DOHH2 (cell line): ENCODE measurements at regions not wholly inside any gene's neighbourhood (a gene's known extent, or its start where the extent isn't known, plus 50 kb on each side); places are given as distances from the start of the nearest gene placed in this dataset.

ENCODE experiments used
- H3F3A ChIP-seq: fragments of 200-600 bp; sonication (generic), shearing (Covaris generic); 2 replicates; pipeline ENCODE4 v1.6.0; 2016; ENCODE audit warnings: antibody characterized with exemption, mild to moderate bottlenecking; ENCODE audit not compliant: control insufficient read depth, insufficient read depth
- H3K27ac ChIP-seq: fragments of 200-600 bp; sonication (generic); 2 replicates; pipeline ENCODE4 v1.5.1; 2014; ENCODE audit warnings: low read depth, mild to moderate bottlenecking, low read length, moderate library complexity
- H3K27me3 ChIP-seq: fragments of 200-600 bp; sonication (generic); 2 replicates; pipeline ENCODE4 v1.6.1; 2014; ENCODE audit warnings: mild to moderate bottlenecking, low read length, mixed read lengths; ENCODE audit not compliant: control insufficient read depth
- H3K36me3 ChIP-seq: fragments of 200-600 bp; sonication (generic); 2 replicates; pipeline ENCODE4 v1.6.1; 2014; ENCODE audit warnings: mild to moderate bottlenecking, low read length, moderate library complexity, mixed read lengths; ENCODE audit not compliant: control insufficient read depth
- H3K4me1 ChIP-seq: fragments of 200-600 bp; sonication (generic); 2 replicates; pipeline ENCODE4 v1.6.1; 2014; ENCODE audit warnings: mild to moderate bottlenecking, low read length, mixed read lengths; ENCODE audit not compliant: control insufficient read depth
- H3K4me2 ChIP-seq: fragments of 200-600 bp; sonication (generic); 2 replicates; pipeline ENCODE4 v1.6.0; 2014; ENCODE audit warnings: mild to moderate bottlenecking, low read length, moderate library complexity
- H3K4me3 ChIP-seq: fragments of 200-600 bp; sonication (generic); 2 replicates; pipeline ENCODE4 v1.5.1; 2014; ENCODE audit warnings: mild to moderate bottlenecking, low read length, mixed read lengths
- H3K79me2 ChIP-seq: fragments of 200-600 bp; sonication (generic); 2 replicates; pipeline ENCODE4 v1.6.1; 2014; ENCODE audit warnings: mild to moderate bottlenecking, low read length, mixed read lengths; ENCODE audit not compliant: control insufficient read depth
- H3K9me2 ChIP-seq: fragments of 200-600 bp; sonication (generic); replicated peaks from 2 replicates; pipeline ENCODE4 v1.6.1; 2014; ENCODE audit warnings: mild to moderate bottlenecking, low read length, mixed read lengths; ENCODE audit not compliant: control insufficient read depth
- H3K9me3 ChIP-seq: fragments of 200-600 bp; sonication (generic); 2 replicates; pipeline ENCODE4 v1.6.1; 2014; ENCODE audit warnings: antibody characterized with exemption, low read length, mixed read lengths; ENCODE audit not compliant: control insufficient read depth, insufficient read depth
- H4K20me1 ChIP-seq: fragments of 200-600 bp; sonication (generic); 2 replicates; pipeline ENCODE4 v1.6.0; 2014; ENCODE audit warnings: low read depth, mild to moderate bottlenecking, antibody characterized with exemption, low read length, moderate library complexity; ENCODE audit not compliant: control insufficient read depth, insufficient read depth
- EZH2phosphoT487 ChIP-seq: fragments of 200-600 bp; sonication (generic); IDR thresholded peaks from 2 replicates; pipeline ENCODE4 v1.6.1; 2017; ENCODE audit warnings: borderline replicate concordance, mild to moderate bottlenecking, antibody characterized with exemption, low read length, moderate library complexity, mixed read lengths
- TF ChIP-seq, protein P1 (sequence below): fragments of 200-600 bp; sonication (generic); IDR thresholded peaks from one replicate; pipeline ENCODE4 v1.5.1; 2014; ENCODE audit warnings: antibody characterized with exemption, mild to moderate bottlenecking, low read depth, low read length; ENCODE audit not compliant: poor library complexity, severe bottlenecking

GRCh38 chr13:29948791-29949190 is 98.4 kb upstream of the UBL3 start:
- Histone ChIP-seq H3K9me3 (no peaks in the 10 kb centered on the region), H4K20me1 (no peaks in the 10 kb centered on the region), H3K4me2 (no peak overlapping the region), H3K27me3 (no peaks in the 10 kb centered on the region), H3K9me2 (no peaks in the 10 kb centered on the region), H3K4me1 (no peaks in the 10 kb centered on the region), H3K79me2 (no peaks in the 10 kb centered on the region), H3K27ac (no peak overlapping the region), H3F3A (no peaks in the 10 kb centered on the region), H3K4me3 (no peak overlapping the region), H3K36me3 (no peaks in the 10 kb centered on the region)
- TF ChIP-seq, protein P1, sequence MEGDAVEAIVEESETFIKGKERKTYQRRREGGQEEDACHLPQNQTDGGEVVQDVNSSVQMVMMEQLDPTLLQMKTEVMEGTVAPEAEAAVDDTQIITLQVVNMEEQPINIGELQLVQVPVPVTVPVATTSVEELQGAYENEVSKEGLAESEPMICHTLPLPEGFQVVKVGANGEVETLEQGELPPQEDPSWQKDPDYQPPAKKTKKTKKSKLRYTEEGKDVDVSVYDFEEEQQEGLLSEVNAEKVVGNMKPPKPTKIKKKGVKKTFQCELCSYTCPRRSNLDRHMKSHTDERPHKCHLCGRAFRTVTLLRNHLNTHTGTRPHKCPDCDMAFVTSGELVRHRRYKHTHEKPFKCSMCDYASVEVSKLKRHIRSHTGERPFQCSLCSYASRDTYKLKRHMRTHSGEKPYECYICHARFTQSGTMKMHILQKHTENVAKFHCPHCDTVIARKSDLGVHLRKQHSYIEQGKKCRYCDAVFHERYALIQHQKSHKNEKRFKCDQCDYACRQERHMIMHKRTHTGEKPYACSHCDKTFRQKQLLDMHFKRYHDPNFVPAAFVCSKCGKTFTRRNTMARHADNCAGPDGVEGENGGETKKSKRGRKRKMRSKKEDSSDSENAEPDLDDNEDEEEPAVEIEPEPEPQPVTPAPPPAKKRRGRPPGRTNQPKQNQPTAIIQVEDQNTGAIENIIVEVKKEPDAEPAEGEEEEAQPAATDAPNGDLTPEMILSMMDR: no peak
- no peak for TF ChIP-seq EZH2phosphoT487

GRCh38 chr13:29948244-29948643 is 97.8 kb upstream of the UBL3 start:
- no peaks in the 10 kb centered on the region for H3K36me3 ChIP-seq
- TF ChIP-seq, protein P1: no peak
- TF ChIP-seq EZH2phosphoT487: no peak
- no peaks in the 10 kb centered on the region for H3F3A ChIP-seq
- no peaks in the 10 kb centered on the region for H3K4me1 ChIP-seq
- no peak overlapping the region for H3K4me2 ChIP-seq
- H3K27ac ChIP-seq: no peak overlapping the region
- H3K79me2 ChIP-seq: no peaks in the 10 kb centered on the region
- H3K9me3 ChIP-seq: no peaks in the 10 kb centered on the region
- H4K20me1 ChIP-seq: no peaks in the 10 kb centered on the region
- H3K27me3 ChIP-seq: no peaks in the 10 kb centered on the region
- H3K9me2 ChIP-seq: no peaks in the 10 kb centered on the region
- no peak overlapping the region for H3K4me3 ChIP-seq

DNA sequence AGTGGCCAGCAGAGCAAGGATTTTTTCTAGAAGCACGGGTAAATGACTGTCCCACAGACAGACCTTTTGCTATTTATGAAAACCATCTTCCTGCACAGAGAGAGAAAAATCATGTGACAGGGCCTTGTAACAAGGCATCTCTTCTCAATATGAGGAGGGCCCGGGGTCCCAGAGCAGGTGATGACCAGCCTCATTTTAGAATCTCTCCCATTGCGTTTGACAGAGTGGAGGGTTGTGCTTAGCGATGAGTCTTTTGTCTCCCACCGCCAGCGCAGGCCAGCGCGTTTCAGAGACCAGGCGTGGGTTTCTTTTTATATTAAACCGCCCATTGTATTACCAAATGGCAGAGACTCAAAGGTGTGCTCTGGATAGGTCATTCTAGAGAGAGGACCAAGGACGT is 97.4 kb upstream of the UBL3 start:
- no peaks in the 10 kb centered on the region for H3K9me2 ChIP-seq
- no peak overlapping the region for H3K4me3 ChIP-seq
- TF ChIP-seq, protein P1: no peak
- TF ChIP-seq EZH2phosphoT487: no peak
- H4K20me1 ChIP-seq: no peaks in the 10 kb centered on the region
- no peak overlapping the region for H3K27ac ChIP-seq
- H3K9me3 ChIP-seq: no peaks in the 10 kb centered on the region
- no peaks in the 10 kb centered on the region for H3K27me3 ChIP-seq
- no peaks in the 10 kb centered on the region for H3K4me1 ChIP-seq
- H3K79me2 ChIP-seq: no peaks in the 10 kb centered on the region
- no peaks in the 10 kb centered on the region for H3F3A ChIP-seq
- no peaks in the 10 kb centered on the region for H3K36me3 ChIP-seq
- no peak overlapping the region for H3K4me2 ChIP-seq

DNA sequence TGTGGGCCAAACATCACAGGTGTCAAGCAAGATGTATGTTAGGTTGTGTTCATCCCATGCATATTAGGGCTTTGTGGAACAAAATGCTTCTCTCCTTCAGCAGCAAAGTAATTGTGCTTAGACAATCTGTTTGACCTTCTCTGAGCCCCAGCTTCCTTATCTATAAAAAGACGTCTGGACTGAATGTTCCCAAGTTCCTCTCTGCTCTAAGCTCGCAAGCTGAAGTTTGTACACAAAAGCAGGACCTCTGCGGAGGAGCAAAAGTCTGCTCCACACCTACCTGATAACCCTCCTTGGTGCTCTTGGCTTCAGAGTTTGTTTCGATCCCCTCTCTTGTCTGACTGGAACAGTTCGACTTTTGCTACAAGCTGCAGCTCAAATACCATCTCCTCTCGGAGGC is 95.7 kb upstream of the UBL3 start:
- TF ChIP-seq EZH2phosphoT487: no peak
- TF ChIP-seq, protein P1: no peak
- H3K9me2 ChIP-seq: no peaks in the 10 kb centered on the region
- H3K4me1 ChIP-seq: no peaks in the 10 kb centered on the region
- H4K20me1 ChIP-seq: no peaks in the 10 kb centered on the region
- H3K79me2 ChIP-seq: no peaks in the 10 kb centered on the region
- H3K27me3 ChIP-seq: 0 out of 2 replicates have a peak, but pooled peaks cover 5% of the 10 kb centered on the region
- H3K4me3 ChIP-seq: no peak overlapping the region
- H3K27ac ChIP-seq: no peak overlapping the region
- no peak overlapping the region for H3K4me2 ChIP-seq
- H3K9me3 ChIP-seq: no peaks in the 10 kb centered on the region
- no peaks in the 10 kb centered on the region for H3K36me3 ChIP-seq
- no peaks in the 10 kb centered on the region for H3F3A ChIP-seq
